Lower leg skin (tissue), 3 donors: ENCODE measurements at regions not wholly inside any gene's neighbourhood (a gene's known extent, or its start where the extent isn't known, plus 50 kb on each side); places are given as distances from the start of the nearest gene placed in this dataset.

Experiments used
- POLR2A ChIP-seq, 2 donors: fragments of 450-650 bp; IDR thresholded peaks; one replicate each; pipeline ENCODE4 v1.6.1; 2016 to 2017; ENCODE audit warnings: antibody characterized with exemption in 2 of 2, mild to moderate bottlenecking in 1 of 2, moderate library complexity in 1 of 2
- TF ChIP-seq, protein P1 (sequence below), 3 donors: fragments of 450-650 bp; IDR thresholded peaks; one replicate each; pipeline ENCODE4 v1.5.1; 2016; ENCODE audit warnings: antibody characterized with exemption in 3 of 3, mild to moderate bottlenecking in 3 of 3, moderate library complexity in 2 of 3

DNA sequence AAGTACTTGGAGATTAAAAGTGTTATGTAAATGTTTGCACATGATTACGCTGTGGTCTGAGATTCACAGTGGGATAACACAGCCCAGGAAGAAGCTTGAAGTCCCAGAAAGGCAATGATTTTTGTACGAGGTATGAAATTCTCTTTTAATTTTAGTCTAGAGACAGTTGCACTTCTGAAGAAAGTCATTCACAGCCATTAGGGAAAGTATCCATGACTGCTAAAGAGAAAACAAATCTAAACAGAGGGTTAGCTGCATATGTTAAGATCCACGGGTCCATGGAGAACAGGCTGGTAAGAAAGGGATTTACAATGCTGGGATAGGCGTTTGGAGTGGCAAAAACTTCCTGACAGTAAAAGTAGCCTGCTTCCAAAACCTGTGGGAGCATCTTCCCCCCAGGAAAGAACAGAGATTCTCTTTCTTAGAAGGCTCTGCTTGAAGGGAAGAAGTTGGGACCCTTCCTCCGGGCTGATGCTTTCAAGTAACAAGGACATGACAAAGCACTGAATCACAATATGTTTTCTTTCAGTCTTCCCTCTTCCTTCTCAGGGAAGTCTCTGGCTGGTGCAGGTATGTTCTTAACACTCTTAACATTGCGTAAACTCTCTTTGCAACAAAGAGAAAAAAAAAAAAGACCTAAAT, 220.8 kb upstream of the CELF2 start:
- TF ChIP-seq, protein P1, sequence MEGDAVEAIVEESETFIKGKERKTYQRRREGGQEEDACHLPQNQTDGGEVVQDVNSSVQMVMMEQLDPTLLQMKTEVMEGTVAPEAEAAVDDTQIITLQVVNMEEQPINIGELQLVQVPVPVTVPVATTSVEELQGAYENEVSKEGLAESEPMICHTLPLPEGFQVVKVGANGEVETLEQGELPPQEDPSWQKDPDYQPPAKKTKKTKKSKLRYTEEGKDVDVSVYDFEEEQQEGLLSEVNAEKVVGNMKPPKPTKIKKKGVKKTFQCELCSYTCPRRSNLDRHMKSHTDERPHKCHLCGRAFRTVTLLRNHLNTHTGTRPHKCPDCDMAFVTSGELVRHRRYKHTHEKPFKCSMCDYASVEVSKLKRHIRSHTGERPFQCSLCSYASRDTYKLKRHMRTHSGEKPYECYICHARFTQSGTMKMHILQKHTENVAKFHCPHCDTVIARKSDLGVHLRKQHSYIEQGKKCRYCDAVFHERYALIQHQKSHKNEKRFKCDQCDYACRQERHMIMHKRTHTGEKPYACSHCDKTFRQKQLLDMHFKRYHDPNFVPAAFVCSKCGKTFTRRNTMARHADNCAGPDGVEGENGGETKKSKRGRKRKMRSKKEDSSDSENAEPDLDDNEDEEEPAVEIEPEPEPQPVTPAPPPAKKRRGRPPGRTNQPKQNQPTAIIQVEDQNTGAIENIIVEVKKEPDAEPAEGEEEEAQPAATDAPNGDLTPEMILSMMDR (IDR thresholded peaks at IDR 0.05) = no peak
- TF ChIP-seq POLR2A (IDR thresholded peaks at IDR 0.05) = no peak
